ENCODE measurements at regions not wholly inside any gene's neighbourhood (a gene's known extent, or its start where the extent isn't known, plus 50 kb on each side); places are given as distances from the start of the nearest gene placed in this dataset.

DNA sequence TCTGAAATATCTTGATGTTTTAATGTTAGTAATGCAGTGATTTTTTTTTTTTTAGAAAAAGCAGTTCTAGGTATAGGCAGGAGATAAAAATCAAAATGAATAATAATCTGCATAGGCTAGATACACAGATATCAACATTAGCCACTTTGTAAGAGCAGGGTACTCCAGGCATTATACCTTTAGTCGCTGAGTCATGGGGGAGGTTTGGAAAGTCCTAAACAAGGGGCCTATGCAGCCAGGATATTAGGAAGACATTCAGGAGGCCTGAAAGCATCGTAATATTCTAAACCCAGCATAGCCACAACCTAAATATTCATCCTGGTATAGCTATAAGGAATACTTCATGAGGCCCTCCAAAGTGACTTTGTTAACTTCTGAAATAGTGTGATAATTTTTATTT, 258.1 kb upstream of the NECTIN3 start:
- DNase-seq (ENCODE audit: low spot score) = no peak
- Histone ChIP-seq H3K27ac (no peak overlapping the region), H3K4me3 (no peak overlapping the region)
- no peak for TF ChIP-seq CTCF (IDR thresholded peaks at IDR 0.05)

DNA sequence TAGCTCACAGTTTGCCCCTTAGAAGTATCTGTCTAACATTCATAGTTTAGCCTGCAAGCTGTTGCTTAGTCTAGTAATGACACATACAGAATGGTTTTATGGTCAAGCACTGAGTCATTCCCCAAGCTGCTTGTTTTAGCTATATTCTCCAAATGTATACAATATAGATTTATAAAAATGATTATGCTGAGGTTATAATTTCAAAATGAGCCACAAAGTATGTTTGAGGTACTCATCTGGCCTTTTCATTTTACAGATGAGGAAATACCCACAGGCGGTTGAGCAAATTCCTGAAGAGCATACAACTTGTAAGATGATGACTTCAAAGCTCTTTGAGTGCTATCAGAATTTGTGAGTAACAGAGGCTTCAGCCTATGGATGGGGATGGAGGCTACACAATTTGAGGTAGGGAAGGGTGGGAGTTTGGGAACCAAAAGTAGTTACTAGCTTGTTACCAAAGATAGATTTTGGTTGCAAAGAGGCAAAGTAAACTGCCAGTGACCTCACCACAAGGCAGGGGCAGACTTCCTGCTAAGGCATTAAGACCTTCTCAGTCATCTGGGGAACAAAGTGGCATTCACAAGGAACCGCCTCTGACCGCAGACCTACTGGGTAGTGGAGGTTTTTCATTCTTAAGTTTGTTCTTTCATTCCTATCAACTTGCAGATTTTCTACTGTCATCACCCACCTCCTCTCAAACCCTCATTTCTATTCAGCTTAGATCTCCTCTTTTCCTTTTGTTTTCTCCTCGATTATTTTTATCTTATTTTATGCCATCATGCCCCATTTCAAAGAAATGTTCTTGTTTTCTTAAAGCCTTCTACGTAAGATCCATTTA, 257.2 kb upstream of the NECTIN3 start:
- Histone ChIP-seq H3K4me3 (no peak overlapping the region), H3K27ac (no peak overlapping the region)
- no peak for TF ChIP-seq CTCF (IDR thresholded peaks at IDR 0.05)
- no peak for DNase-seq (ENCODE audit: low spot score)

DNA sequence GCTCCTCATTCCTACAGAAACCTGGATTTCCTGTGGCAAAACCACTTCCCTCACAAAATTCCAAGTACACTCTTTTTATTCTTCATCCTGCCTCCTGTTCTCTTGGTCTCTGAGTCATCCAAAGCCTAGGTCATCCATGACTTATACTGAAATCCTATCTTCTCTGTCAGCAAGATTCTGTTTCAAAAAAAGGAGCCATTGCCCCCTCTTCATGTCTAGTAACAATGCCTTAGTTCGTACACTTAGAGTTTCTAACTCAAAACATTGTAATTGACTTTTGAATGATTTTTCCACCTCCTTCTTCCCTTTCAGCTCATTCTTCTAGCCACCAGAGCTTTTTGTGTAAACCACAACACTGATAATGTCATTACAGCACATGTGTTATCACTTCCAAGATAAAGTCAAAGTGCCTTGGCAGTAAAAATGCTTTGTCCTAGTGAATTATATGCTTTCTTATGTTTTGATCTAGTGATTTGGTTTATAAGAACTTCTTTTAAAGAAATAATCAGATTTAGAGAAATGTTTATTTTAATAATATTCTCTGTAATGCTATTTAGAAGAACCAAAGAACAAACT, 256.5 kb upstream of the NECTIN3 start:
- DNase-seq (ENCODE audit: low spot score) = no peak
- Histone ChIP-seq H3K27ac (no peak overlapping the region), H3K4me3 (no peak overlapping the region)
- TF ChIP-seq CTCF (IDR thresholded peaks at IDR 0.05) = no peak

DNA sequence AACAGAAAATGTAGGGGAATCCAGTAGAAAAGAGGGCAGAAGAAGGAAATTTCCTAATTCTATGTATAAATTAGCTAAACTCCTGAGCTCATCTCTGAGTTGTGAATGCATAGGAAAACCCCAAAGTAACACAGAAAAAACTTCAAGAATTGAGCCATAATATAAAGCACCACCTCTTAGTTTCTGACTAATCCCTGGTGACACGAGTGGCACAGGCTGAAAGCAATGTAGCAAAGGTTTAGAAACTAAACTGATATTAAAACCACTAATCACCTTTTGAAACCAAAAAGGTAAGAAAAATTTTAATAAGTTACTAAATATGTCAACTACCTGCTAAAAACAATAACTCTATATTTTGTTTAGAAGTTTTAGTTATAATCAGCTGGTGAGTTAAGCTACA, 255.6 kb upstream of the NECTIN3 start:
- no peak overlapping the region for H3K27ac ChIP-seq
- H3K4me3 ChIP-seq = no peak overlapping the region
- DNase-seq (ENCODE audit: low spot score) = no peak
- TF ChIP-seq CTCF (IDR thresholded peaks at IDR 0.05) = no peak

DNA sequence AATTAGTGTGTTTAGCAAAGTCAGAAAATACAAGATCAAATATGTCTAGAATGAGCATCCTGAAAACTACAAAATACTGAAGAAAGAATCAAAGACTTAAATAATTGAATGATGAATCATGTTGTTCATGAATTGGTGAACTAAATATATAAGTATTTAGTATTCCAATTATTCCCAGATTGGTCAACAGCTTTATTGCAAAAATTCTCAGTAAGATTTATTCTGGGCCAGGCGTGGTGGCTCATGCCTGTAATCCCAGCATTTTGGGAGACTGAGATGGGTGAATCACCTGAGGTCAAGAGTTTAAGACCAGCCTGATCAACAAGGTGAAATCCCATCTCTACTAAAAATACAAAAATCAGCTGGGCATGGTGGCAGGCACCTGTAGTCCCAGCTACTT, 250.0 kb upstream of the NECTIN3 start:
- Histone ChIP-seq H3K27ac (no peak overlapping the region), H3K4me3 (no peak overlapping the region)
- TF ChIP-seq CTCF (IDR thresholded peaks at IDR 0.05) = no peak
- no peak for DNase-seq (ENCODE audit: low spot score)

- no peak overlapping the region for H3K27ac ChIP-seq
- H3K4me3 ChIP-seq = no peak overlapping the region
- DNase-seq (ENCODE audit: low spot score) = no peak
- TF ChIP-seq CTCF (IDR thresholded peaks at IDR 0.05) = no peak
Measured at GRCh38 chr3:110822971-110823370, 248.6 kb upstream of the NECTIN3 start.

DNA sequence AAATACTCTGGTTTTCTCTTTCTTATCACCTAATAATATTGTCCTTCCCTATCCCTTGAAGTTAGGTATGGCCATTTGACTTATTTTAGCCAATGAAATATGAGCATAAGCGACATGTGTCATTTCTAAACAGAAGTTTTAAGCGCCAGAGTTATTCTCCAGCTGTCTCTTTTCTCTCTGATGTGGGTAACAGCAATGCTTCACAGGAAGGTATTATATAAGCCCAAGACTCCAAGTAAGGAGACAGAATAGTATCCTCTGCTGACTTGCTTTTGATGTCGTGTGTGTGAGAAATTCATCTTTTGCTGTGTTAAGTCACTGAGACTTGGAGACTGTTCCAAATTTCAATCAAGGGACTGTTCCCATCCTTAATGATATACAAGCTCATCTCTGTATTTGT, 224.6 kb upstream of the NECTIN3 start:
- no peak overlapping the region for H3K4me3 ChIP-seq
- TF ChIP-seq CTCF (IDR thresholded peaks at IDR 0.05) = no peak
- no peak for DNase-seq (ENCODE audit: low spot score)
- H3K27ac ChIP-seq = no peak overlapping the region
